K562 (cell line): ENCODE measurements at regions not wholly inside any gene's neighbourhood (a gene's known extent, or its start where the extent isn't known, plus 50 kb on each side); places are given as distances from the start of the nearest gene placed in this dataset.
"Not testable (repeated sequence)": the region's sequence is repeated elsewhere in the genome, so short reads cannot be mapped to it uniquely, and the experiment has no call there.

Experiments used
- ATAC-seq: fragments of 200-7000 bp; cut with Tn5 transposase; 3 replicates; pipeline ENCODE4 v1.9.1; 2020; ENCODE audit warnings: moderate library complexity
- BruUV-seq: library from RNA; stranded (reverse); fragments of 400-500 nt; replicated peaks from 2 replicates; lab custom pipeline; 2021; lab: Mats Ljungman, UMichigan
- CTCF ChIA-PET: fragments of 300-600 bp; formaldehyde crosslinking; extraction: SDS; loops from one replicate; lab custom pipeline; 2021; ENCODE audit warnings: low intra/inter-chr PET ratio; lab: Yijun Ruan, JAX
- POLR2A ChIA-PET: fragments of 300-600, 350-650 bp; sonication (Branson Sonifier 250); formaldehyde crosslinking; extraction: SDS; loops from one replicate; lab custom pipeline; 2021; ENCODE audit warnings: antibody characterized with exemption, inconsistent platforms; lab: Yijun Ruan, JAX
- DNase-seq, 4 experiments: peaks; one replicate each; pipeline versions ENCODE4 v3.0.0 to v3.0.0-alpha.2; 2011 to 2018; ENCODE audit warnings: low spot score in 3 of 4, mixed read lengths in 3 of 4; ENCODE audit errors: extremely low read depth in 1 of 4
- FAIRE-seq: peaks from 2 replicates; lab custom pipeline; 2011; peaks lifted over from hg19 to GRCh38; lab: Jason Lieb, UNC
- H2AFZ ChIP-seq: 2 replicates; pipeline ENCODE4 v1.6.0; 2011; ENCODE audit warnings: low read depth, low read length, control low read depth, inconsistent platforms
- H3K27ac ChIP-seq: fragments of 200-600 bp; 3 replicates; pipeline ENCODE4 v1.8.0; 2011; ENCODE audit warnings: low read depth, mild to moderate bottlenecking, control low read depth, inconsistent platforms, low read length, moderate library complexity, mixed read lengths; ENCODE audit errors: extremely low read depth
- H3K27me3 ChIP-seq, 2 experiments: fragments of 300-600 bp in 1 of 2; 2 replicates in 1 of 2; 3 replicates in 1 of 2; pipeline versions ENCODE4 v1.6.0 to v1.8.0; 2011; ENCODE audit warnings: inconsistent platforms in 2 of 2, low read length in 2 of 2, mild to moderate bottlenecking in 1 of 2, mixed read lengths in 1 of 2, moderate library complexity in 1 of 2; ENCODE audit not compliant: control insufficient read depth in 2 of 2, insufficient read depth in 2 of 2
- H3K36me3 ChIP-seq: fragments of 300-600 bp; 3 replicates; pipeline ENCODE4 v1.8.0; 2011; ENCODE audit warnings: mild to moderate bottlenecking, low read length, inconsistent platforms; ENCODE audit not compliant: control insufficient read depth, insufficient read depth
- H3K4me1 ChIP-seq, 2 experiments: fragments of 200-600 bp in 1 of 2; replicated peaks in 1 of 2; 2 replicates in 1 of 2; 3 replicates in 1 of 2; pipeline versions ENCODE4 v1.5.1 to v1.8.0; 2011; ENCODE audit warnings: inconsistent platforms in 2 of 2, low read length in 2 of 2, mild to moderate bottlenecking in 1 of 2, mixed read lengths in 1 of 2, moderate library complexity in 1 of 2; ENCODE audit not compliant: control insufficient read depth in 2 of 2, insufficient read depth in 2 of 2
- H3K4me2 ChIP-seq: 2 replicates; pipeline ENCODE4 v1.6.1; 2011; ENCODE audit warnings: low read length, control low read depth, inconsistent platforms, mixed read lengths; ENCODE audit not compliant: insufficient read depth
- H3K4me3 ChIP-seq: fragments of 200-600 bp; sonication (generic), shearing (Covaris generic); 2 replicates; pipeline ENCODE4 v1.5.1; 2016; ENCODE audit warnings: control low read depth, inconsistent platforms
- H3K79me2 ChIP-seq: fragments of 200-600 bp; 3 replicates; pipeline ENCODE4 v1.8.0; 2011; ENCODE audit warnings: low read length, inconsistent platforms; ENCODE audit not compliant: control insufficient read depth, insufficient read depth
- H3K9ac ChIP-seq, 2 experiments: 2 replicates each; pipeline versions ENCODE4 v1.6.0 to v1.6.1; 2011; ENCODE audit warnings: low read depth in 2 of 2, low read length in 2 of 2, control low read depth in 1 of 2, inconsistent platforms in 1 of 2, mild to moderate bottlenecking in 1 of 2, mixed read lengths in 1 of 2; ENCODE audit not compliant: insufficient read depth in 1 of 2
- H3K9me1 ChIP-seq: one replicate; pipeline ENCODE4 v1.6.0; 2011; ENCODE audit warnings: inconsistent platforms, mild to moderate bottlenecking, low read length, moderate library complexity; ENCODE audit not compliant: control insufficient read depth, insufficient read depth
- H3K9me3 ChIP-seq: replicated peaks from 2 replicates; pipeline ENCODE4 v1.5.1; 2011; ENCODE audit warnings: low read depth, low read length, inconsistent platforms; ENCODE audit not compliant: control insufficient read depth, insufficient read depth
- H4K20me1 ChIP-seq: replicated peaks from 2 replicates; pipeline ENCODE4 v1.6.1; 2011; ENCODE audit warnings: low read length, inconsistent platforms, mixed read lengths; ENCODE audit not compliant: control insufficient read depth, insufficient read depth
- ARID2 ChIP-seq: fragments of 450-650 bp; IDR thresholded peaks from 2 replicates; pipeline ENCODE4 v1.6.1; 2017; ENCODE audit warnings: antibody characterized with exemption, mild to moderate bottlenecking
- ESRRB ChIP-seq: fragments of 250-450 bp; sonication (Bioruptor Pico); IDR thresholded peaks from 2 replicates; pipeline ENCODE4 v1.5.0; 2020; ENCODE audit warnings: mild to moderate bottlenecking, moderate library complexity, borderline replicate concordance
- POLR3G ChIP-seq: IDR thresholded peaks from 2 replicates; pipeline ENCODE4 v1.6.1; 2011; ENCODE audit not compliant: insufficient read length, insufficient replicate concordance; ENCODE audit errors: extremely low read depth
- WGBS: fragments of 100-300 bp; shearing (Covaris generic); methylation state at CpG from one replicate; pipeline ENCODE4 v1.1.6; 2016; ENCODE audit warnings: low coverage, mixed read lengths; ENCODE audit not compliant: insufficient coverage; ENCODE audit errors: missing lambda C conversion rate; 5-methylcytosine and 5-hydroxymethylcytosine counted together
- in situ Hi-C: fragments of 300-500 bp; cut with MboI; formaldehyde crosslinking; loops from 4 replicates; pipeline ENCODE4 v1.15.0; 2018; ENCODE audit warnings: inconsistent platforms, mixed read lengths
- intact Hi-C: fragments of 100-400 bp; cut with micrococcal nuclease; formaldehyde crosslinking; loops from 2 replicates; pipeline ENCODE4 v1.14.2; 2022
- TF ChIP-seq, protein P1 (sequence below): fragments of 450-650 bp; IDR thresholded peaks from 2 replicates; pipeline ENCODE4 v1.7.1; 2018; ENCODE audit warnings: mild to moderate bottlenecking, low read depth; ENCODE audit not compliant: partially characterized antibody

DNA sequence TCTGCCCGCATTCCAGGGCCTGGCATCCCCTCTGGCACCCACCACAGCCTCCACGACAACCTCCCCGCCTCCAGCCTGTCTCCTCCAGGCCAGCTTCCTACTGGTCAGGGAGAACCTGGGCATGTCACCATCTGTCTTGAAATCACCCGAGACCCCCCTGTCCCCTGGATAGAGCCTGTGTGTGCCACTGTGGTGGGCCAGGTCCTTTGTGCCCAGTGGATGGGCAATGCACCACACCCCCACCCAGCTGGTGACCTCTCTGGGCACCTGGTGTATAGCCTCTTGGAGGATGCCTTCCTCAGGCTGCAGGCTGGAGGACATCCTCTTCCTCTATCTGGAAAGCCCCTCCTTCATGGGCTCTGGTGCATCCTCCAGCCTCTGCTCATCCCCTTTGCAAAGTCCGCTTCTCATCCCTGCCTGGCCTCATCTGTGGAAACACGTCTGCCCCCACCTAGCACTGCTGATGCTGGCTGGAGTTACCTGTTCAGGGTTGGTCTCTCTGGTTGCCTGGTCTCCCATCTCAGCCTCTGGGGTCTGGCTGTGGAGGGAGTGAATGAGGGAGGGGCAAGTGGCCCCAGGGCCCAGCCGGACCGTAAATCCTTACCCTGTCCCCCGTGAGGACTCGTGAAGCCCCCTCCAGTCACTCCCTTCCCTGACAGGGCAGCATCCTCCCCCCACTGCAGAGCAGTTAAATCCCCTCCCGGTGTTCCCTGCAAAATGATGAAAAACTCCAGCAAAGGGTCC is 589.6 kb downstream of the TBC1D22A start:
- ChIA-PET CTCF (no interaction called here), POLR2A (interaction anchor here (0.7 kb wide), 1 partner anchor 406 kb away, joined by 3 read pairs; no protein-coding TSS in a partner anchor)
- no peaks in the 10 kb centered on the region for H4K20me1 ChIP-seq
- H3K27me3 ChIP-seq: no peaks in the 10 kb centered on the region
- no peaks in the 10 kb centered on the region for H3K79me2 ChIP-seq
- no TSS peak for BruUV-seq
- no peaks in the 10 kb centered on the region for H3K9me3 ChIP-seq
- WGBS: 4% methylated on average over 7 of the region's 11 CpGs
- no peak for FAIRE-seq
- no peak overlapping the region for H3K4me2 ChIP-seq
- H3K4me3 ChIP-seq: no peak overlapping the region
- no peak overlapping the region for H2AFZ ChIP-seq
- DNase-seq: no peak
- no peaks in the 10 kb centered on the region for H3K4me1 ChIP-seq
- ATAC-seq: no peak
- no peaks in the 10 kb centered on the region for H3K36me3 ChIP-seq
- no peaks in the 10 kb centered on the region for H3K9me1 ChIP-seq
- TF ChIP-seq, protein P1, sequence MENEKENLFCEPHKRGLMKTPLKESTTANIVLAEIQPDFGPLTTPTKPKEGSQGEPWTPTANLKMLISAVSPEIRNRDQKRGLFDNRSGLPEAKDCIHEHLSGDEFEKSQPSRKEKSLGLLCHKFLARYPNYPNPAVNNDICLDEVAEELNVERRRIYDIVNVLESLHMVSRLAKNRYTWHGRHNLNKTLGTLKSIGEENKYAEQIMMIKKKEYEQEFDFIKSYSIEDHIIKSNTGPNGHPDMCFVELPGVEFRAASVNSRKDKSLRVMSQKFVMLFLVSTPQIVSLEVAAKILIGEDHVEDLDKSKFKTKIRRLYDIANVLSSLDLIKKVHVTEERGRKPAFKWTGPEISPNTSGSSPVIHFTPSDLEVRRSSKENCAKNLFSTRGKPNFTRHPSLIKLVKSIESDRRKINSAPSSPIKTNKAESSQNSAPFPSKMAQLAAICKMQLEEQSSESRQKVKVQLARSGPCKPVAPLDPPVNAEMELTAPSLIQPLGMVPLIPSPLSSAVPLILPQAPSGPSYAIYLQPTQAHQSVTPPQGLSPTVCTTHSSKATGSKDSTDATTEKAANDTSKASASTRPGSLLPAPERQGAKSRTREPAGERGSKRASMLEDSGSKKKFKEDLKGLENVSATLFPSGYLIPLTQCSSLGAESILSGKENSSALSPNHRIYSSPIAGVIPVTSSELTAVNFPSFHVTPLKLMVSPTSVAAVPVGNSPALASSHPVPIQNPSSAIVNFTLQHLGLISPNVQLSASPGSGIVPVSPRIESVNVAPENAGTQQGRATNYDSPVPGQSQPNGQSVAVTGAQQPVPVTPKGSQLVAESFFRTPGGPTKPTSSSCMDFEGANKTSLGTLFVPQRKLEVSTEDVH: no peak
- TF ChIP-seq POLR3G (no peak), ESRRB (CRISPR knock-in tag) (no peak), ARID2 (no peak)
- no peak overlapping the region for H3K27ac ChIP-seq
- H3K9ac ChIP-seq: no peak overlapping the region
- in situ Hi-C loops: no loop called here
- intact Hi-C loops: no loop called here

DNA sequence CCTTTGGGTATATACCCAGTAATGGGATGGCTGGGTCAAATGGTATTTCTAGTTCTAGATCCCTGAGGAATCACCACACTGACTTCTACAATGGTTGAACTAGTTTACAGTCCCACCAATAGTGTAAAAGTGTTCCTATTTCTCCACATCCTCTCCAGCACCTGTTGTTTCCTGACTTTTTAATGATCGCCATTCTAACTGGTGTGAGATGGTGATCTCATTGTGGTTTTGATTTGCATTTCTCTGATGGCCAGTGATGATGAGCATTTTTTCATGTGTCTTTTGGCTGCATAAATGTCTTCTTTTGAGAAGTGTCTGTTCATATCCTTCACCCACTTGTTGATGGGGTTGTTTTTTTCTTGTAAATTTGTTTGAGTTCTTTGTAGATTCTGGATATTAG is 583.8 kb downstream of the TBC1D22A start:
- H2AFZ ChIP-seq, H4K20me1 ChIP-seq, BruUV-seq, H3K36me3 ChIP-seq, H3K9ac ChIP-seq, H3K4me1 ChIP-seq, CTCF ChIA-PET, H3K79me2 ChIP-seq, H3K27ac ChIP-seq, H3K4me3 ChIP-seq, in situ Hi-C loops, ATAC-seq, FAIRE-seq, DNase-seq, H3K4me2 ChIP-seq, H3K27me3 ChIP-seq, POLR2A ChIA-PET, intact Hi-C loops, H3K9me3 ChIP-seq, H3K9me1 ChIP-seq: not testable (repeated sequence)
- no CpG with 5 or more reads among the region's 1 CpG for WGBS
